ENCODE measurements at regions not wholly inside any gene's neighbourhood (a gene's known extent, or its start where the extent isn't known, plus 50 kb on each side); places are given as distances from the start of the nearest gene placed in this dataset.

GRCh38 chr4:106700321-106700720 lies 331.7 kb upstream of the GIMD1 start:
- DNase-seq (ENCODE audit: low spot score), result no peak
- TF ChIP-seq, protein P1, sequence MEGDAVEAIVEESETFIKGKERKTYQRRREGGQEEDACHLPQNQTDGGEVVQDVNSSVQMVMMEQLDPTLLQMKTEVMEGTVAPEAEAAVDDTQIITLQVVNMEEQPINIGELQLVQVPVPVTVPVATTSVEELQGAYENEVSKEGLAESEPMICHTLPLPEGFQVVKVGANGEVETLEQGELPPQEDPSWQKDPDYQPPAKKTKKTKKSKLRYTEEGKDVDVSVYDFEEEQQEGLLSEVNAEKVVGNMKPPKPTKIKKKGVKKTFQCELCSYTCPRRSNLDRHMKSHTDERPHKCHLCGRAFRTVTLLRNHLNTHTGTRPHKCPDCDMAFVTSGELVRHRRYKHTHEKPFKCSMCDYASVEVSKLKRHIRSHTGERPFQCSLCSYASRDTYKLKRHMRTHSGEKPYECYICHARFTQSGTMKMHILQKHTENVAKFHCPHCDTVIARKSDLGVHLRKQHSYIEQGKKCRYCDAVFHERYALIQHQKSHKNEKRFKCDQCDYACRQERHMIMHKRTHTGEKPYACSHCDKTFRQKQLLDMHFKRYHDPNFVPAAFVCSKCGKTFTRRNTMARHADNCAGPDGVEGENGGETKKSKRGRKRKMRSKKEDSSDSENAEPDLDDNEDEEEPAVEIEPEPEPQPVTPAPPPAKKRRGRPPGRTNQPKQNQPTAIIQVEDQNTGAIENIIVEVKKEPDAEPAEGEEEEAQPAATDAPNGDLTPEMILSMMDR (IDR thresholded peaks at IDR 0.05; ENCODE audit: extremely low read depth, missing control alignments), result no peak

GRCh38 chr4:106698621-106699195 lies 330.1 kb upstream of the GIMD1 start:
- TF ChIP-seq, protein P1 (IDR thresholded peaks at IDR 0.05; ENCODE audit: extremely low read depth, missing control alignments), result no peak
- no peak for DNase-seq (ENCODE audit: low spot score)

DNA sequence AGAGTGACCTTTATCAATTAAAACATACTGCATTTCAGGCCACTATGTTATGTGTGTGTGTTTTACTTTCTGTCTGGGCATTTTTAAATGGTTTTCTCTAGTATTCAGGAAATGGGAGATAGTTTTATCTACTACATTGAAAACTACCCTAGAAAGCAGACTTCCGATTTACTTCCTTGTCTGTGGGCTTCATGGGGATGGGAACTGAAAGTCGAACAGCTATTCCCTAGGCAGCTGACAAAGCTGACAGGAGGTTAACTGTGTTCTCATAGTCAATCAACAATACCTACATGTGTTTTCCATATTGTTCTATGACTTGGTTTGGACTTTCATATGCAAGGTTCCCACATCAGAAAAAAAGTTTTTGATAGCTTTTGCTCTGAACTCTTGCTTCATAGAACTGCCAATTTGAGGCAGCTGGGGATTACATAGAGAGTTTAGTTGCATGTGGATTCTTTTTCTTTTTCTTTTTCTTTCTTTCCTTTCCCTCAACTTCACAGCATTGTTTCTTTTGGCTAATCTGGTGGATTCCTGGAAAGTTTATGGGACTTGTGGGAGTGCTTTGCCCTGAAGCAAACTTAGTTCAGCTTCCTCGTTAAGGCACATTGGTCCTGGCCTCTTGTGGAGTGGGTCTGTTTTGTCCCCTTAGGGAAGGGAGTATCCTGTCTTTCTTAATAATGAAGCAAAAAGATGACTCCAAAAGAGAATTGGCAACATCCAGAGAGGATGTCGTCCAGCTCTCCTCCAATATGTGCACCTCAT lies 327.1 kb upstream of the GIMD1 start:
- TF ChIP-seq, protein P1 (IDR thresholded peaks at IDR 0.05; ENCODE audit: extremely low read depth, missing control alignments), result no peak
- no peak for DNase-seq (ENCODE audit: low spot score)

DNA sequence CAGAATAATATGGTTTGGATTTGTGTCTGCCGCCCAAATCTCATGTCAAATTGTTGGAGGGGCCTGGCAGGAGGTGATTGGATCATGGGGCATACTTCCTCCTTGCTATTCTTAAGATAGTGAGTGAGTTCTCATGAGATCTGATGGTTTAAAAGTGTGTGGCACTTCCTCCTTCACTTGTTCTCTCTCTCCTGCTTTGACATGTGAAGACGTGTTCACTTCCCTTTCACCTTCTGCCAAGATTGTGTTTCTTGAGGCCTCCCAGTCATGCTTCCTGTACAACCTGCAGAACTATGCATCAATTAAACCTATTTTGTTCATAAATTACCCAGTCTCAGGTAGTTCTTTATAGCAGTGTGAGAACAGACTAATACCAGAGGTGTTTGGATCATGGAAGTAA lies 325.7 kb upstream of the GIMD1 start:
- TF ChIP-seq, protein P1 (IDR thresholded peaks at IDR 0.05; ENCODE audit: extremely low read depth, missing control alignments), result no peak
- no peak for DNase-seq (ENCODE audit: low spot score)

DNA sequence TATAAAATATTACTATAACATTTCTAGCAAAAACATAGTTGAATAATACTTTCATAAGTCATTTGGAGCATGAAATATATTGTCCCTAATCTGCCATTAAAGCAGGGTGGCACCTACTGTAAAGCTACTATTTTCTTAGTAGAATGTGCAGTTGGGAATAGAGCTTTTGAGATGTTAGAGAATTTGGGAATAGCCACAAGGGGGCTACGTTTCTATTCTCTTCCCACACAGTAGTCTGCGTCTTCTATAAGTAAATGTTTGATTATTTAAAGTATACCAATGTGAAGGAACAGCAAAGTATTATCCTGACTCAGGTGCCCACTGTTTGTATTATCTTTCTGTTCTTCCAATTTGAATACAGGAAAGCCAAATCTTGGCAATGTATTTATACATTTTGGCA lies 323.2 kb upstream of the GIMD1 start:
- TF ChIP-seq, protein P1 (IDR thresholded peaks at IDR 0.05; ENCODE audit: extremely low read depth, missing control alignments), result no peak
- DNase-seq (ENCODE audit: low spot score), result no peak

GRCh38 chr4:106690487-106690886 lies 321.9 kb upstream of the GIMD1 start:
- TF ChIP-seq, protein P1 (IDR thresholded peaks at IDR 0.05; ENCODE audit: extremely low read depth, missing control alignments), result no peak
- DNase-seq (ENCODE audit: low spot score), result no peak

DNA sequence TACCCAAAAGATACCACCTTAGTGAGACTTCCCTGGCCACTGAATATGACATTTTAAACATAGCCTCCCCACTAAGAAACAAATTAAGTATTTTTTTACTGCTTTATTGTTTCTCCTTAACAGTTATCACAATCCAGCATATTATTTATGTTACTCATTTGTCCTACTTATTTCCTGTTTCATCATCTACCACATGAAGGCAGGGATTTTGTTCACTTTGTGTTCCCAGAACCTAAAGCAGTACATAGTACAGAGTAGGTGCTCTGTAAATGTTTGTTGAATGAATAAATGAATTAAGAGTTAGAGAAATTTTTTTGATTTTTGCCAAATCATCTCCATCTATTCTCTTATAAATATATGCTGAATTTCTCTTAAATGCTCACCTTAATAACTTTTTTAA lies 318.4 kb upstream of the GIMD1 start:
- TF ChIP-seq, protein P1 (IDR thresholded peaks at IDR 0.05; ENCODE audit: extremely low read depth, missing control alignments), result no peak
- no peak for DNase-seq (ENCODE audit: low spot score)

Data from GM20000 (cell line).